Uterus (tissue), 2 donors: ENCODE measurements at regions not wholly inside any gene's neighbourhood (a gene's known extent, or its start where the extent isn't known, plus 50 kb on each side); places are given as distances from the start of the nearest gene placed in this dataset.

ENCODE experiments used
- POLR2A ChIP-seq, 2 donors: fragments of 450-650 bp; IDR thresholded peaks; one replicate each; pipeline ENCODE4 v1.6.1; 2016; ENCODE audit warnings: antibody characterized with exemption in 2 of 2, mild to moderate bottlenecking in 1 of 2, moderate library complexity in 1 of 2
- TF ChIP-seq, protein P1 (sequence below), 4 experiments: fragments of 200-600 bp in 2 of 4; fragments of 450-650 bp in 2 of 4; sonication (generic) in 2 of 4; IDR thresholded peaks; one replicate each; pipeline ENCODE4 v1.5.1; 2016 to 2019; ENCODE audit warnings: antibody characterized with exemption in 4 of 4, mild to moderate bottlenecking in 2 of 4, moderate library complexity in 1 of 4

DNA sequence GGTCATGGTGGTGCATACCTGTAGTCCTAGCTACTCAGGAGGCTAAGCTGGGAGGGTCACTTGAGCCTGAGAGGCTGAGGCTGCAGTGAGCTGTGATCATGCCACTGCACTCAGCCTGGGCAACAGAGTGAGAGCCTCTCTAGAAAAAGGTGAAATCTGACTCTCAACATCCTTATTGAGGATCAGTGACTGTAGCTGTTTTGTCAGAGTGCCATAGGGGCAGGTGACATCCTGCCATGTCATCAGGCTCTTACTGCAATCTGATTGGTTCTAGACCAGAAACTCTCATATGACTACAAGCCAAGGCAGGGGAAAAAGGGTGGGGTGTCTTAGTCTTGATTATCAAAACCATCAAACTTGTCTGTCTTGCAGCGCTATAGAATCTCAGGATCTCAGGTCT, 62.8 kb upstream of the NGF start:
- TF ChIP-seq, protein P1, sequence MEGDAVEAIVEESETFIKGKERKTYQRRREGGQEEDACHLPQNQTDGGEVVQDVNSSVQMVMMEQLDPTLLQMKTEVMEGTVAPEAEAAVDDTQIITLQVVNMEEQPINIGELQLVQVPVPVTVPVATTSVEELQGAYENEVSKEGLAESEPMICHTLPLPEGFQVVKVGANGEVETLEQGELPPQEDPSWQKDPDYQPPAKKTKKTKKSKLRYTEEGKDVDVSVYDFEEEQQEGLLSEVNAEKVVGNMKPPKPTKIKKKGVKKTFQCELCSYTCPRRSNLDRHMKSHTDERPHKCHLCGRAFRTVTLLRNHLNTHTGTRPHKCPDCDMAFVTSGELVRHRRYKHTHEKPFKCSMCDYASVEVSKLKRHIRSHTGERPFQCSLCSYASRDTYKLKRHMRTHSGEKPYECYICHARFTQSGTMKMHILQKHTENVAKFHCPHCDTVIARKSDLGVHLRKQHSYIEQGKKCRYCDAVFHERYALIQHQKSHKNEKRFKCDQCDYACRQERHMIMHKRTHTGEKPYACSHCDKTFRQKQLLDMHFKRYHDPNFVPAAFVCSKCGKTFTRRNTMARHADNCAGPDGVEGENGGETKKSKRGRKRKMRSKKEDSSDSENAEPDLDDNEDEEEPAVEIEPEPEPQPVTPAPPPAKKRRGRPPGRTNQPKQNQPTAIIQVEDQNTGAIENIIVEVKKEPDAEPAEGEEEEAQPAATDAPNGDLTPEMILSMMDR (IDR thresholded peaks at IDR 0.05) = no peak
- no peak for TF ChIP-seq POLR2A (IDR thresholded peaks at IDR 0.05)
